ENCODE measurements at regions not wholly inside any gene's neighbourhood (a gene's known extent, or its start where the extent isn't known, plus 50 kb on each side); places are given as distances from the start of the nearest gene placed in this dataset.

DNA sequence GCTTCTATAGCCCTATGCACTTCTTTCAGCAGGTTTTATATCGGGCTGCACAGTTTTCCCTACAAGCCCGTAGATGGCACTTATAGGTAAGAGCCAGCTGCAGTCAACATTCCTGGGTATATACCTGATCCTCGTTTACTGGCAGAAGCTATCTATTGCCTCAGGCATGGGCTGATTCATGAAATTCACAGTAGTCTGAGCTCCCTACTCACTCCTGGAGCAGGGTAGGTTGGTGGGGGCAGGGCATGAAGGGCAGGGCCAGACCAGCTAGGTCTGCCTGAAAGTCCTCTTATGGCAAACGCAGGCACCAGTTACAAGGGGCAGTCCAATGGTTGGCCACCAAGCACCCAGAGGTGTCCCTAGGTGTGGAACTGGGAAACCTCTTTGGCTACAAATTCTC, 345.8 kb downstream of the RPS29 start:
- H3K4me1 Mint-ChIP-seq: no peaks in the 10 kb centered on the region
- H4K20me1 ChIP-seq (ENCODE audit: control insufficient read depth, insufficient read depth, low read length, poor library complexity, severe bottlenecking): no peaks in the 10 kb centered on the region
- POLR2A ChIA-PET: no interaction called here
- no peak for DNase-seq
- H3K4me3 ChIP-seq (ENCODE audit: control extremely low read depth in 1 of 5, extremely low read depth in 1 of 5, insufficient read depth in 1 of 5, low read depth in 2 of 5, low read length in 4 of 5): no peak overlapping the region
- WGBS (ENCODE audit: insufficient coverage): 100% methylated on average over 3 of the region's 4 CpGs
- no peak for ATAC-seq (ENCODE audit: low read depth)
- H3K36me3 ChIP-seq (replicated peaks in 1 of 2; ENCODE audit: control extremely low read depth in 1 of 2, control insufficient read depth in 1 of 2, extremely low read depth in 1 of 2, insufficient read depth in 2 of 2, low read length in 1 of 2): no peaks in the 10 kb centered on the region
- CTCF ChIA-PET: no interaction called here
- peaks cover 0 to 24% (median 12%) of the 10 kb centered on the region in 3 donors for H3K9me3 ChIP-seq (ENCODE audit: control extremely low read depth in 1 of 3, control insufficient read depth in 2 of 3, insufficient read depth in 1 of 3, low read length in 2 of 3)
- no peaks in the 10 kb centered on the region for H3K79me2 ChIP-seq (ENCODE audit: control insufficient read depth, insufficient read depth, low read length)
- no peak overlapping the region for H3K4me3 Mint-ChIP-seq
- H2AFZ ChIP-seq (ENCODE audit: insufficient read depth, low read depth, low read length, poor library complexity, severe bottlenecking): no peak overlapping the region
- H3K4me1 ChIP-seq (ENCODE audit: control insufficient read depth in 2 of 2, insufficient read depth in 2 of 2, low read length in 2 of 2): no peaks in the 10 kb centered on the region
- no peak overlapping the region for H3K27ac ChIP-seq (ENCODE audit: low read length in 2 of 2)
- no peak for TF ChIP-seq EZH2 (IDR thresholded peaks at IDR 0.05; ENCODE audit: borderline replicate concordance, insufficient read depth, low read depth, low read length, poor library complexity, severe bottlenecking)
- TF ChIP-seq CTCF (IDR thresholded peaks at IDR 0.05): no peak
- H3K9me3 Mint-ChIP-seq (ENCODE audit: insufficient read depth): peaks cover 10% of the 10 kb centered on the region
- H3K27me3 Mint-ChIP-seq: peaks cover 6% of the 10 kb centered on the region
- H3K9ac ChIP-seq (ENCODE audit: low read length): no peak overlapping the region
- no peak overlapping the region for H3K27ac Mint-ChIP-seq
- intact Hi-C loops (cut with micrococcal nuclease): no loop called here
- peaks cover 0 to 5% (median 0%) of the 10 kb centered on the region in 4 experiments for H3K27me3 ChIP-seq (replicated peaks in 1 of 4; ENCODE audit: control extremely low read depth in 1 of 4, control insufficient read depth in 3 of 4, insufficient read depth in 4 of 4, low read length in 3 of 4)
- H3K4me2 ChIP-seq (replicated peaks; ENCODE audit: low read depth, low read length, poor library complexity, severe bottlenecking): no peak overlapping the region

GRCh38 chr14:49228552-49228951, 357.6 kb downstream of the RPS29 start:
- TF ChIP-seq CTCF (IDR thresholded peaks at IDR 0.05) (no peak), EZH2 (IDR thresholded peaks at IDR 0.05; ENCODE audit: borderline replicate concordance, insufficient read depth, low read depth, low read length, poor library complexity, severe bottlenecking) (no peak)
- Mint-ChIP-seq H3K9me3 (ENCODE audit: insufficient read depth) (no peaks in the 10 kb centered on the region), H3K4me3 (no peak overlapping the region), H3K27ac (no peak overlapping the region), H3K4me1 (no peaks in the 10 kb centered on the region), H3K27me3 (no peaks in the 10 kb centered on the region)
- no peak for DNase-seq
- ATAC-seq (ENCODE audit: low read depth): no peak
- no peaks in the 10 kb centered on the region for H3K4me1 ChIP-seq (ENCODE audit: control insufficient read depth in 2 of 2, insufficient read depth in 2 of 2, low read length in 2 of 2)
- no peak overlapping the region for H3K27ac ChIP-seq (ENCODE audit: low read length in 2 of 2)
- no peak overlapping the region for H3K4me3 ChIP-seq (ENCODE audit: control extremely low read depth in 1 of 5, extremely low read depth in 1 of 5, insufficient read depth in 1 of 5, low read depth in 2 of 5, low read length in 4 of 5)
- H3K27me3 ChIP-seq (replicated peaks in 1 of 4; ENCODE audit: control extremely low read depth in 1 of 4, control insufficient read depth in 3 of 4, insufficient read depth in 4 of 4, low read length in 3 of 4): no peaks in the 10 kb centered on the region
- no peak overlapping the region for H3K9ac ChIP-seq (ENCODE audit: low read length)
- no peaks in the 10 kb centered on the region for H3K36me3 ChIP-seq (replicated peaks in 1 of 2; ENCODE audit: control extremely low read depth in 1 of 2, control insufficient read depth in 1 of 2, extremely low read depth in 1 of 2, insufficient read depth in 2 of 2, low read length in 1 of 2)
- CTCF ChIA-PET: no interaction called here
- intact Hi-C loops (cut with micrococcal nuclease): no loop called here
- 80% methylated on average over 2 of the region's 4 CpGs for whole genome bisulfite sequencing (ENCODE audit: insufficient coverage)
- no peaks in the 10 kb centered on the region for H4K20me1 ChIP-seq (ENCODE audit: control insufficient read depth, insufficient read depth, low read length, poor library complexity, severe bottlenecking)
- H2AFZ ChIP-seq (ENCODE audit: insufficient read depth, low read depth, low read length, poor library complexity, severe bottlenecking): no peak overlapping the region
- H3K4me2 ChIP-seq (replicated peaks; ENCODE audit: low read depth, low read length, poor library complexity, severe bottlenecking): no peak overlapping the region
- POLR2A ChIA-PET: no interaction called here
- no peaks in the 10 kb centered on the region for H3K9me3 ChIP-seq (ENCODE audit: control extremely low read depth in 1 of 3, control insufficient read depth in 2 of 3, insufficient read depth in 1 of 3, low read length in 2 of 3)
- no peaks in the 10 kb centered on the region for H3K79me2 ChIP-seq (ENCODE audit: control insufficient read depth, insufficient read depth, low read length)
